ENCODE measurements at regions not wholly inside any gene's neighbourhood (a gene's known extent, or its start where the extent isn't known, plus 50 kb on each side); places are given as distances from the start of the nearest gene placed in this dataset.
"Not testable (repeated sequence)": the region's sequence is repeated elsewhere in the genome, so short reads cannot be mapped to it uniquely, and the experiment has no call there.

DNA sequence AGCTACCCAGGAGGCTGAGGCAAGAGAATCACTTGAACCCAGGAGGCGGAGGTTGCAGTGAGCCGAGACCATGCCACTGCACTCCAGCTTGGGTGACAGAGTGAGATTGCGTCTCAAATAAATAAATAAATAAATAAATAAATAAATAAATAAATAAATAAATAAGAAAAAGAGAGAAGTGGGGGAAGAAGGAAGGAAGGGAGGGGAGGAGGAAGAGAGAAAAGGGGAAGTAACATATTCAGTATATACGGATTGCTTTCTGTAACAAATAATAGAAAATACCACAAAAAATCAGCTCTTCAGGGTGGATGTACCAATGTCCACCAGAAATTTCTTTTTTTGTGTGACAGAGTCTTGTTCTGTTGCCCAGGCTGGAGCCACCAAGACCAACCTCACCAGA, 78.1 kb upstream of the SNX2 start:
- H3K79me2 ChIP-seq (ENCODE audit: insufficient read depth, low read length); H3K9me3 ChIP-seq (ENCODE audit: control insufficient read depth in 1 of 2, insufficient read depth in 1 of 2, low read depth in 1 of 2, low read length in 2 of 2); H2AFZ ChIP-seq (ENCODE audit: low read depth, low read length, poor library complexity, severe bottlenecking); DNase-seq (ENCODE audit: low read depth, low spot score); POLR2A ChIA-PET; H3K36me3 ChIP-seq (ENCODE audit: control insufficient read depth in 1 of 2, insufficient read depth in 2 of 2, low read length in 2 of 2); H3K4me1 ChIP-seq (ENCODE audit: control insufficient read depth in 1 of 2, insufficient read depth in 2 of 2, low read length in 2 of 2); H3K9ac ChIP-seq (ENCODE audit: low read length); H4K20me1 ChIP-seq (ENCODE audit: insufficient read depth); H3K4me3 ChIP-seq (replicated peaks in 1 of 2; ENCODE audit: low read depth in 1 of 2, low read length in 2 of 2); intact Hi-C loops (cut with micrococcal nuclease); RAD21 ChIA-PET (ENCODE audit: low non-redundant PET in 1 of 2, low total read pairs in 2 of 2, uncharacterized antibody in 2 of 2, unreplicated experiment in 2 of 2); BruUV-seq (replicated peaks); CTCF ChIA-PET; H3K4me2 ChIP-seq (ENCODE audit: low read length); ATAC-seq; H3K9me2 ChIP-seq (ENCODE audit: insufficient read depth); H3K27me3 ChIP-seq (ENCODE audit: insufficient read depth, low read length); H3K27ac ChIP-seq (ENCODE audit: low read depth, low read length): not testable (repeated sequence)

DNA sequence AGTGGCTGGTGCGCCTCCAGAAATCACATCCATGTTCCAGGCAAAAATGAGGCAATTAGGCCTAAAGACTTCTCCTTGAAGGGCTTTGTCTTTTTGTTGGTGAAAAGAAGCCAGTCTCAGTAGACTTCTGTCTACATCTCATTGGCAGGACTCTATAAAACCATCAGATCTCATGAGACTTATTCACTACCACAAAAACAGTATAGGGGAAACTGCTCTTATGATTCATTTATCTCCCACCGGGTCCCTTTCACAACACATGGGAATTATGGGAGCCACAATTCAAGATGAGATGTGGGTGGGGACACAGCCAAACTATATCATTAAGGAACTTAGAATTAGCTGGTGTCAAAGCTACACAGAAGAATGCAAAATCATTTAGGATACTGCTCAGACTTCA, 77.7 kb upstream of the SNX2 start:
- no peak overlapping the region for H3K27ac ChIP-seq (ENCODE audit: low read depth, low read length)
- CTCF ChIA-PET: no interaction called here
- intact Hi-C loops (cut with micrococcal nuclease): no loop called here
- TF ChIP-seq CBX3 (IDR thresholded peaks at IDR 0.05; ENCODE audit: low read depth) (no peak), FOSL1 (IDR thresholded peaks at IDR 0.05; ENCODE audit: low read depth) (no peak), JUND (IDR thresholded peaks at IDR 0.05) (no peak), ZBTB33 (IDR thresholded peaks at IDR 0.05; ENCODE audit: extremely low read depth, insufficient replicate concordance, low read length) (no peak), EZH2phosphoT487 (IDR thresholded peaks at IDR 0.05; ENCODE audit: borderline replicate concordance) (no peak), POLR2AphosphoS5 (IDR thresholded peaks at IDR 0.05; ENCODE audit: low read depth, low read length) (no peak), SRF (IDR thresholded peaks at IDR 0.05; ENCODE audit: low read depth) (no peak), RAD21 (IDR thresholded peaks at IDR 0.05; ENCODE audit: low read depth) (no peak), POLR2A (IDR thresholded peaks at IDR 0.05; ENCODE audit: borderline replicate concordance, extremely low read depth, insufficient read depth, insufficient read length) (no peak)
- TF ChIP-seq, protein P1, sequence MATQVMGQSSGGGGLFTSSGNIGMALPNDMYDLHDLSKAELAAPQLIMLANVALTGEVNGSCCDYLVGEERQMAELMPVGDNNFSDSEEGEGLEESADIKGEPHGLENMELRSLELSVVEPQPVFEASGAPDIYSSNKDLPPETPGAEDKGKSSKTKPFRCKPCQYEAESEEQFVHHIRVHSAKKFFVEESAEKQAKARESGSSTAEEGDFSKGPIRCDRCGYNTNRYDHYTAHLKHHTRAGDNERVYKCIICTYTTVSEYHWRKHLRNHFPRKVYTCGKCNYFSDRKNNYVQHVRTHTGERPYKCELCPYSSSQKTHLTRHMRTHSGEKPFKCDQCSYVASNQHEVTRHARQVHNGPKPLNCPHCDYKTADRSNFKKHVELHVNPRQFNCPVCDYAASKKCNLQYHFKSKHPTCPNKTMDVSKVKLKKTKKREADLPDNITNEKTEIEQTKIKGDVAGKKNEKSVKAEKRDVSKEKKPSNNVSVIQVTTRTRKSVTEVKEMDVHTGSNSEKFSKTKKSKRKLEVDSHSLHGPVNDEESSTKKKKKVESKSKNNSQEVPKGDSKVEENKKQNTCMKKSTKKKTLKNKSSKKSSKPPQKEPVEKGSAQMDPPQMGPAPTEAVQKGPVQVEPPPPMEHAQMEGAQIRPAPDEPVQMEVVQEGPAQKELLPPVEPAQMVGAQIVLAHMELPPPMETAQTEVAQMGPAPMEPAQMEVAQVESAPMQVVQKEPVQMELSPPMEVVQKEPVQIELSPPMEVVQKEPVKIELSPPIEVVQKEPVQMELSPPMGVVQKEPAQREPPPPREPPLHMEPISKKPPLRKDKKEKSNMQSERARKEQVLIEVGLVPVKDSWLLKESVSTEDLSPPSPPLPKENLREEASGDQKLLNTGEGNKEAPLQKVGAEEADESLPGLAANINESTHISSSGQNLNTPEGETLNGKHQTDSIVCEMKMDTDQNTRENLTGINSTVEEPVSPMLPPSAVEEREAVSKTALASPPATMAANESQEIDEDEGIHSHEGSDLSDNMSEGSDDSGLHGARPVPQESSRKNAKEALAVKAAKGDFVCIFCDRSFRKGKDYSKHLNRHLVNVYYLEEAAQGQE (IDR thresholded peaks at IDR 0.05; ENCODE audit: low read depth): no peak
- TF ChIP-seq, protein P2, sequence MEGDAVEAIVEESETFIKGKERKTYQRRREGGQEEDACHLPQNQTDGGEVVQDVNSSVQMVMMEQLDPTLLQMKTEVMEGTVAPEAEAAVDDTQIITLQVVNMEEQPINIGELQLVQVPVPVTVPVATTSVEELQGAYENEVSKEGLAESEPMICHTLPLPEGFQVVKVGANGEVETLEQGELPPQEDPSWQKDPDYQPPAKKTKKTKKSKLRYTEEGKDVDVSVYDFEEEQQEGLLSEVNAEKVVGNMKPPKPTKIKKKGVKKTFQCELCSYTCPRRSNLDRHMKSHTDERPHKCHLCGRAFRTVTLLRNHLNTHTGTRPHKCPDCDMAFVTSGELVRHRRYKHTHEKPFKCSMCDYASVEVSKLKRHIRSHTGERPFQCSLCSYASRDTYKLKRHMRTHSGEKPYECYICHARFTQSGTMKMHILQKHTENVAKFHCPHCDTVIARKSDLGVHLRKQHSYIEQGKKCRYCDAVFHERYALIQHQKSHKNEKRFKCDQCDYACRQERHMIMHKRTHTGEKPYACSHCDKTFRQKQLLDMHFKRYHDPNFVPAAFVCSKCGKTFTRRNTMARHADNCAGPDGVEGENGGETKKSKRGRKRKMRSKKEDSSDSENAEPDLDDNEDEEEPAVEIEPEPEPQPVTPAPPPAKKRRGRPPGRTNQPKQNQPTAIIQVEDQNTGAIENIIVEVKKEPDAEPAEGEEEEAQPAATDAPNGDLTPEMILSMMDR (IDR thresholded peaks at IDR 0.05 in 2 of 3, conservative IDR thresholded peaks at IDR 0.05 in 1 of 3; ENCODE audit: borderline replicate concordance in 1 of 3, insufficient read depth in 1 of 3, low read depth in 2 of 3, low read length in 2 of 3): no peak
- H3K4me3 ChIP-seq (replicated peaks in 1 of 2; ENCODE audit: low read depth in 1 of 2, low read length in 2 of 2): no peak overlapping the region
- no peaks in the 10 kb centered on the region for H3K79me2 ChIP-seq (ENCODE audit: insufficient read depth, low read length)
- no peak overlapping the region for H3K4me2 ChIP-seq (ENCODE audit: low read length)
- POLR2A ChIA-PET: no interaction called here
- H3K27me3 ChIP-seq (ENCODE audit: insufficient read depth, low read length): no peaks in the 10 kb centered on the region
- no peaks in the 10 kb centered on the region for H3K9me2 ChIP-seq (ENCODE audit: insufficient read depth)
- no TSS peak for BruUV-seq (replicated peaks)
- H3K36me3 ChIP-seq (ENCODE audit: control insufficient read depth in 1 of 2, insufficient read depth in 2 of 2, low read length in 2 of 2): no peaks in the 10 kb centered on the region
- H3K4me1 ChIP-seq (ENCODE audit: control insufficient read depth in 1 of 2, insufficient read depth in 2 of 2, low read length in 2 of 2): no peaks in the 10 kb centered on the region
- H3K9ac ChIP-seq (ENCODE audit: low read length): no peak overlapping the region
- RAD21 ChIA-PET (ENCODE audit: low non-redundant PET in 1 of 2, low total read pairs in 2 of 2, uncharacterized antibody in 2 of 2, unreplicated experiment in 2 of 2): no interaction called here
- DNase-seq (ENCODE audit: low read depth, low spot score) (no peak), ATAC-seq (no peak)
- H4K20me1 ChIP-seq (ENCODE audit: insufficient read depth): no peaks in the 10 kb centered on the region
- H3K9me3 ChIP-seq (ENCODE audit: control insufficient read depth in 1 of 2, insufficient read depth in 1 of 2, low read depth in 1 of 2, low read length in 2 of 2): no peaks in the 10 kb centered on the region
- H2AFZ ChIP-seq (ENCODE audit: low read depth, low read length, poor library complexity, severe bottlenecking): no peak overlapping the region
